HEK293T (cell line): ENCODE measurements at regions not wholly inside any gene's neighbourhood (a gene's known extent, or its start where the extent isn't known, plus 50 kb on each side); places are given as distances from the start of the nearest gene placed in this dataset.

Experiments
- BHLHE40 ChIP-seq: fragments of 450-650 bp; IDR thresholded peaks from 2 replicates; pipeline ENCODE4 v1.6.1; 2016; ENCODE audit warnings: mild to moderate bottlenecking, moderate library complexity, borderline replicate concordance
- ELF4 ChIP-seq: fragments of 450-650 bp; IDR thresholded peaks from 2 replicates; pipeline ENCODE4 v1.6.1; 2017; ENCODE audit warnings: antibody characterized with exemption
- FOXA1 ChIP-seq: fragments of 450-650 bp; IDR thresholded peaks from 2 replicates; pipeline ENCODE4 v1.6.1; 2016; ENCODE audit warnings: mild to moderate bottlenecking
- FOXK2 ChIP-seq: fragments of 450-650 bp; IDR thresholded peaks from 2 replicates; pipeline ENCODE4 v1.6.1; 2016; ENCODE audit warnings: mild to moderate bottlenecking
- FOXM1 ChIP-seq: fragments of 450-650 bp; IDR thresholded peaks from 2 replicates; pipeline ENCODE4 v1.6.1; 2017; ENCODE audit warnings: mild to moderate bottlenecking, borderline replicate concordance
- HDGF ChIP-seq: fragments of 450-650 bp; IDR thresholded peaks from 2 replicates; pipeline ENCODE4 v1.6.1; 2017; ENCODE audit warnings: antibody characterized with exemption, borderline replicate concordance
- L3MBTL2 ChIP-seq: fragments of 450-650 bp; conservative IDR thresholded peaks from 2 replicates; pipeline ENCODE4 v1.6.1; 2016; ENCODE audit warnings: mild to moderate bottlenecking
- SP1 ChIP-seq: fragments of 450-650 bp; IDR thresholded peaks from 2 replicates; pipeline ENCODE4 v1.6.1; 2017
- SUZ12 ChIP-seq: fragments of 450-650 bp; IDR thresholded peaks from 2 replicates; pipeline ENCODE4 v1.6.1; 2016; ENCODE audit warnings: mild to moderate bottlenecking
- TARDBP ChIP-seq: fragments of 450-650 bp; IDR thresholded peaks from 2 replicates; pipeline ENCODE4 v1.6.1; 2016

- TF ChIP-seq BHLHE40 (no peak), FOXA1 (no peak), TARDBP (no peak), L3MBTL2 (no peak), FOXK2 (no peak), HDGF (no peak), FOXM1 (no peak), SP1 (no peak), ELF4 (no peak), SUZ12 (no peak)
Measured at GRCh38 chr5:30878296-30878695, 315.2 kb upstream of the CDH6 start.
